HG02623 (cell line): ENCODE measurements at regions not wholly inside any gene's neighbourhood (a gene's known extent, or its start where the extent isn't known, plus 50 kb on each side); places are given as distances from the start of the nearest gene placed in this dataset.
"Not testable (repeated sequence)": the region's sequence is repeated elsewhere in the genome, so short reads cannot be mapped to it uniquely, and the experiment has no call there.

Source experiments
- ATAC-seq: cut with Tn5 transposase; IDR thresholded peaks from one replicate; pipeline ENCODE4 v1.9.1; 2021; ENCODE audit warnings: moderate library complexity; ENCODE audit not compliant: unreplicated experiment

- ATAC-seq: no peak
These were observed 52.3 kb downstream of the MRPL57 start for GRCh38 chr13:21228738-21229137.

DNA sequence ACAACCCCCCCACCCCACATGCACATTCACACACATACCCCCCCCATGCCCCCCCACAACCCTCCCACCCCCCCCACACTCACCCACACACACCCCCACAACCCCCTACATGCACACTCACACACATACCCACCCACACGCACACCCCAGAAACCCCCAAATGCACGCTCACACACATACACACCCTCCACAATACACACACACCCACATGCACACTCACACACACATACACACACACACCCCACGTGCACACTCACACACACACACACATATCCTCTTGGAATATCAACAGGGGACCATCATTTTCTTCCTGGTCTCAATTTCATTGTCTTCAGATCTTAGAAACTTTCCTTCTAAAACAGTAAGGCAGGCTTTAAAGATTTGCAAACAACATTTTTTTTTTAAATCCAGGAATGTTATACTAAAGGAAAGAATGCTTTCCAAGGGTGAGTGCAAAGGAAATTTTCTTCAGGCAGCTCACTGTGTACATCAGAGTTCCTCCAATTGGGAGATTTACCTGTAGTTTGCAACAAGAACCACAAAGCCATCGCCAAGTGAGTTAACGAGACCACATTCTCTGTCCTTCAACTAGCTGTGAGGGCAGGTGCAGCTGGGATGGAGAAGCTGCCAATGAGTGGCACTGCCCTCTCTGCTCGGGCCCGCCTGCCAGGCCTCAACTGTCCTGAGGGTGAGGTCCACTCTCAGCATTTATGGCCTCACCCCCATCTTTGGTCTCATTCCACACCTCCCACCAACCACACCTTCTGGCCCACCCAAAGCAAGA is 53.0 kb downstream of the MRPL57 start:
- ATAC-seq: no peak

GRCh38 chr13:21230516-21230915 is 54.1 kb downstream of the MRPL57 start:
- no peak for ATAC-seq

DNA sequence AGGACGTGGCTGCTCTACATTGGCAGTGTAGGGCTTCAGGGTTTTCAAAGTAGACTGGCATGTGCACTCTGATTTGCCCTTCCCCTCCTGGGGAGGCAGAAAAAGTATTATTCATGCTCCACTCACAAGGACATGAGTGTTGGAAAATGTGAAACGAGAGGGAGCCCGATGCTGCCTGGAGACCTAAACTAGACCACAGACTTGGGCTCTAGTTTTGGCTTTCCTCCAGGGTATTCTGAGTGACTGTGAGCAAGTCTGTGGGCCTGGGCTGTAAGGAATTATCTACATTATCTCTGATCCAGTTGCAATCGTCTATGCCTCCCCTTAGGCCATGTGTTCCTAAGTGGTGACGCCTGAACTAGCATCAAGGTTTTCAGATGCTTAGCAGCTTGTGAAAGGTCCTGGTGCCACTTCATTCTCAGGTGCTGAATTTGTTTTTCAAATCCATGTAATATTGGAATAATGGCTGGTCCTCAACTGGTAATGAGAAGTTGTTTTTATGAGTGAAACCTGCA is 55.0 kb downstream of the MRPL57 start:
- ATAC-seq: no peak

- no peak for ATAC-seq
These were observed 55.7 kb downstream of the MRPL57 start for GRCh38 chr13:21232196-21232595.

DNA sequence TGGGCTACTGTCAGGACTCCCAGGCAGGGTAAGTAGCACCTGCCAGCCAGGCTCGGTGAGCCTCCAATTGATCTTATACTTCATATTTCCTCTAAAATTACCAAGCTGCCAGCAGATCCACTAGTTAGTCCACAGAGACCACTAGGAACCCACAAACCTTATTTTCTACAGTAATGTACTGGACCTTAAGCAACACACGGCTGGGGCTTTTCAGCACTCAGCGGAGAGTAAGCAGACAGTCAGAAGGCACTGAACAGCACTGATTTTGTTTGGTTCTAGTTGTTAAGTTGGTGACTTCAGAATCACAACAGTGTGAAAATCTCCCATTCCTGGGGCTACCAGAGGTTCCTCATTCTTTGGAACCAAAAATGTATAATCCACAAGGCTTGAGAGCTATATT is 56.1 kb downstream of the MRPL57 start:
- ATAC-seq: no peak

- no peak for ATAC-seq
These were observed 56.6 kb downstream of the MRPL57 start for GRCh38 chr13:21233086-21233485.

DNA sequence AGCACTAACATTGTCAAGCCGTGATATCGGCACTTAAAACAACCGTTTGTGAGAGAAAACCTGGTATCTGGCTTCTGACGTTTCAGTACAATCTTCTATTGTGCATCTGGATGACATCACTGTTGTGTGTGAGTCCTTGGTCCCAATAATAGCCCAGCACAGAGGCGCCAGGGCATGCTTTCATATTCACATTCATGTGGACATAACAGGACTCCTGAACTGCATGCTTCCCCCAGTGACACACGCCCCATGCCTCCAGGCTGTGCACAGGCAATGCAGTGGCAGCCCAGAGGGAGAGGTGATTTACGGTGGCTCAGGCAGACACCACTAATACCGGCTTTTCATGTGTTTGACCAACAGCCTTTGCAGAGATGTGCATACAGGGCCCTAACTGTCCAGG is 58.1 kb downstream of the MRPL57 start:
- no peak for ATAC-seq

DNA sequence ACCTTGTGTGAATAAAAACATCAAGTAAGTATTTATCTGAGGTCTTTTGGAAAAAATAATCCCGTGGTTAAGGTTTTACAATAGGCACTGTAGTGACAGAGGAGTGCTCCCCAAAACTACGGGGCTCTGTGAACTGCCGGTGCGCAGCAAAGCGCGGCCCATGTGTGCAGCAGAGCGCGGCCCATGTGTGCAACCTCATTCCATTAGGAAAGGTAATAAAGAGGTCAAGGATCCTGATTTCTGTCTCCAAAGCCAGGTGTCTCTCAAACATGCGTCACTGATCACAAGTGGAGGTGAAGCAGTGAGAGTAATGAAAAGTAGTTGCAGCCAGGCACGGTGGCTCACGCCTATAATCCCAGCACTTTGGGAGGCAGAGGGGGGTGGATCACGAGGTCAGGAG is 58.7 kb downstream of the MRPL57 start:
- no peak for ATAC-seq

GRCh38 chr13:21237081-21237480 is 60.6 kb downstream of the MRPL57 start:
- no peak for ATAC-seq

DNA sequence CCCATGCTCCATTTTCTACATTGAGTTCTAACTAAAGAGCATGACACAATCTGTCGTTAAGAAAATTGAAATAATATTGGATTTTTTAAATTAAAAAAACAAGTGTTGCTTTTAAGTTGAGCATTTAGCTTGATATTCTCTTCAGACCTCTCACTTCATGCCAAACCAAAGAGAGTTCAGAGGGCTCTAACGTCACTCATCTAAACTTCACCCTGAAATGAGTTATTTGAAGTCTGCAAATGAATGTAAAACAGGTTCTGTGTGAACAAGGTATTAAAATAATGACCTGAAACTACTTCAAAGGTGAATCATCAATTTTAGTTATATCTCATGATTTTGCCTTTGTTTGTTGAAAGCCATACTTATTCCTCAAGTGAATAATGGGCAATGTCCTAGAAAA is 61.8 kb downstream of the MRPL57 start:
- ATAC-seq: no peak

GRCh38 chr13:21240586-21240985 is 64.1 kb downstream of the MRPL57 start:
- ATAC-seq: no peak

DNA sequence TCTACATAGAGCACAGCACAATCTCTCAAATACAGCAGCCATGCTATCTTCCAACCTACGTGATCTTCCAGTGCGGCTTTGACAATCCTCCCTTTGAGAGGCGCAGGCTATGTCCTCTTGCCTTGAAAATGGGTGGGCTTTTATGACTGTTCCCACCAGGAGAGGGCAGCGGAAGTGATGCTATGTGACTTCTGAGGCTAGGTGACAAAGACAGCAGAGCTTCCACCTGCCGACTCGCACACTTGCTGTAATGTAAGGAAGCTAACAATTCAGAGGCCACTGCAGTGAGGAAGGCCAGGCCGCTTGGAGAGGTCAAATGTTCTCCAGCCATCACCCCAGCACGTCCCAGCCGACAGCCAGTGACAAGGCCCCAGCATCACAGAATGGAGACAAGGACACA is 65.8 kb downstream of the MRPL57 start:
- ATAC-seq: no peak

DNA sequence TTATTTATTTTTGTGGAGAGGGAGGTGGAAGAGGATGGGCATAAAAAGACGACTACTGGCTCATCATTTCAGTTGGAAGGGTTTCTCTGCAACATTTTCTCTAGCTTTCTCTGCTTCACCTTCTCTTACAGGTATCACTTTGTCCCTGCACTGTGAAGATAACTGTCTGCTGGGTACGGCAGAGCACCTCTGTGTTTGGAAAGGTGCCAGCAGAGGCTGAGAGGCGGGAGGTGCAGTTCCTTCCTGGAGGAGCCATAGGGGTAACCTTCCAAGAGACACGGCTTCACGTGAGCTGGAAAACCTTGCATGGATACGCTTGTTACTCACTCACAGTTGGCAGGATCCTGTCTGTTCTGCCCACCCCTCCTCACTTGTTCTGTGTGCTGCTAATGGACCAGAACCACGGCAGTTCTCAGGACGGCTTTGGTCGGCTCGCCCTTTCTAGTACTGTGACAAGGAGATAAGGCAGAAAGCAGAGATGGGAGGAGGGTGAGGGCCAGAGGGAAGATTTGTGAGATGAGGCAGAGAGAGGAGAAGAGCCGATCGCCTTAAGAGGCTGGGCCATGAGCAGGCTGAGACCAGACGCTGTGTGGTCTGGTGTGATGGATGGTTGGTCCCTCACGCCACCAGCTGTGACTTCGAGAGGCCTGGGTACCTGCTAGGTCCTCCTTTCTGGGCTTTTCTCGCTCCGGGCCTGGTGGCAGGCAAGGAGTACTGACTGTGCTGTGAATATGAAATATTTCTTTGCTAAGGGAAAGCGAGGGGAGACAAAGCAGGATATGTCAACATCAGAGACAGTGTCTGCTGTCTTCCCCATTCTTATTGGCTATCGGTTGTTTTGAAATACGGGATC is 66.8 kb downstream of the MRPL57 start:
- ATAC-seq: no peak

GRCh38 chr13:21243898-21244184 is 67.4 kb downstream of the MRPL57 start:
- ATAC-seq: not testable (repeated sequence)

- ATAC-seq: no peak
These were observed 70.4 kb downstream of the MRPL57 start for GRCh38 chr13:21246761-21247452.

DNA sequence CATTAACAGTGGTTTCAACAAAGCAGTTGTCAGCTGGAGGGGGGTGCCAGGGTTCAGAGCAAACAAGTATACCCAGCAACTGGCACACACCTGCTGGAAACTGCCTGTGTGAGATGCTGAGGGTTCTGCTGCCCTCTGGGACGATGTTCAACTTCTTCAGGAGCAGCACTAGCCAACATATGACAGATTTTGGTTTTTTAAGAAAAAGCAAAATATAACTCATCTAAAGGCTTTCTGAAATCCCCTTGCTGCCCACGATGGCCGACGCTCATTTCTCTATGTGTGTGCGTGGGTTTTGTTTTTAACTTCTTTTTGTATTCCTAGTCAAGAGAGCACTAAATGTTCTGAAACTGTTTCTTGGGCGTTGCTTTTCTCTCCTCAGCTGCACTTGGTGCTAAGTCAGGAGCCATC is 79.9 kb downstream of the MRPL57 start:
- no peak for ATAC-seq

- no peak for ATAC-seq
These were observed 80.4 kb downstream of the MRPL57 start for GRCh38 chr13:21256891-21257290.

- ATAC-seq: no peak
These were observed 83.4 kb downstream of the MRPL57 start for GRCh38 chr13:21259571-21260455.

DNA sequence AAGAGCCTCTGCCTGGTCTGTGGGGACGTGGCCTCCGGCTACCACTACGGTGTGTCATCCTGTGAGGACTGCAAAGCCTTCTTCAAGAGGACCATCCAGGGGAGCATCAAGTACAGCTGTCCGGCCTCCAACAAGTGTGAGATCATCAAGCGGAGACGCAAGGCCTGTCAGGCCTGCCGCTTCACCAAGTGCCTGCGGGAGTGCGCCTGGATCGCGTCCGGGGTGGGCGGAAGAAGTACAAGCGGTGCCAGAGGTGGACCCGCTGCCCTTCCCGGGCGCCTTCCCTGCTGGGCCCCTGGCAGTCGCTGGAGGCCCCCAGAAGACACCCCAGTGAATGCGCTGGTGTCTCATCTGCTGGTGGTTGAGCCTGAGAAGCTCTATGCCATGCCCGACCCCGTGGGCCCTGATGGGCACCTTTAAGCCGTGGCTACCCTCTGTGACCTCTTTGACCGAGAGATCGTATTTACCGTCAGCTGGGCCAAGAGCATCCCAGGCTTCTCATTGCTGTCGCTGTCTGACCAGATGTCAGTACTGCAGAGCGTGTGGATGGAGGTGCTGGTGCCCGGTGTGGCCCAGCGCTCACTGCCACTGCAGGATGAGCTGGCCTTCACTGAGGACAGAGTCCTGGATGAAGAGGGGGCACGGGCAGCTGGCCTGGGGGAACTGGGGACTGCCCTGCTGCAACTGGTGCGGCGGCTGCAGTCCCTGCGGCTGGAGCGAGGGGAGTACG is 84.3 kb downstream of the MRPL57 start:
- not testable (repeated sequence) for ATAC-seq
